H1 (cell line): ENCODE measurements at regions not wholly inside any gene's neighbourhood (a gene's known extent, or its start where the extent isn't known, plus 50 kb on each side); places are given as distances from the start of the nearest gene placed in this dataset.

ENCODE experiments used
- CTBP2 ChIP-seq: IDR thresholded peaks from 2 replicates; pipeline ENCODE4 v1.7.0; 2011; ENCODE audit warnings: borderline replicate concordance, mild to moderate bottlenecking, moderate library complexity, mixed read lengths, low read length; ENCODE audit not compliant: insufficient read depth, insufficient read length
- CTCF ChIP-seq, 3 experiments: IDR thresholded peaks; 1 replicate in 2 of 3; 2 replicates in 1 of 3; pipeline versions ENCODE4 v1.5.1 to v1.6.1; 2011; ENCODE audit warnings: low read length in 3 of 3, mild to moderate bottlenecking in 3 of 3, inconsistent platforms in 2 of 3, low read depth in 1 of 3, moderate library complexity in 1 of 3; ENCODE audit not compliant: insufficient read depth in 1 of 3; ENCODE audit errors: control extremely low read depth in 1 of 3
- GABPA ChIP-seq: IDR thresholded peaks from 2 replicates; pipeline ENCODE4 v1.6.1; 2011; ENCODE audit warnings: mild to moderate bottlenecking, low read length, moderate library complexity, borderline replicate concordance; ENCODE audit not compliant: insufficient read depth
- HDAC2 ChIP-seq, 2 experiments: fragments of 300-600 bp in 1 of 2; sonication (generic) in 1 of 2; IDR thresholded peaks; 2 replicates each; pipeline ENCODE4 v1.6.1; 2011 to 2012; ENCODE audit warnings: low read depth in 2 of 2, low read length in 2 of 2, mild to moderate bottlenecking in 2 of 2, moderate library complexity in 2 of 2, borderline replicate concordance in 1 of 2, inconsistent platforms in 1 of 2
- POLR2A ChIP-seq, 2 experiments: IDR thresholded peaks; 1 replicate in 1 of 2; 2 replicates in 1 of 2; pipeline ENCODE4 v1.6.1; 2011; ENCODE audit warnings: low read depth in 2 of 2, low read length in 2 of 2, mild to moderate bottlenecking in 2 of 2; ENCODE audit errors: control extremely low read depth in 1 of 2
- POLR2AphosphoS5 ChIP-seq: IDR thresholded peaks from 2 replicates; pipeline ENCODE4 v1.6.1; 2011; ENCODE audit warnings: low read depth, low read length
- RAD21 ChIP-seq, 2 experiments: IDR thresholded peaks in 1 of 2; conservative IDR thresholded peaks in 1 of 2; 2 replicates each; pipeline ENCODE4 v1.6.1; 2011; ENCODE audit warnings: low read depth in 2 of 2, low read length in 2 of 2, improper control_type of control experiment in 1 of 2, inconsistent platforms in 1 of 2, mild to moderate bottlenecking in 1 of 2, moderate library complexity in 1 of 2
- RFX5 ChIP-seq: IDR thresholded peaks from 2 replicates; pipeline ENCODE4 v1.6.1; 2011; ENCODE audit warnings: low read depth, low read length, improper control_type of control experiment, borderline replicate concordance
- RXRA ChIP-seq: IDR thresholded peaks from 2 replicates; pipeline ENCODE4 v1.6.1; 2011; ENCODE audit warnings: low read depth, mild to moderate bottlenecking, low read length, moderate library complexity; ENCODE audit not compliant: insufficient read depth
- SP2 ChIP-seq: IDR thresholded peaks from 2 replicates; pipeline ENCODE4 v1.6.1; 2012; ENCODE audit warnings: mild to moderate bottlenecking, low read length, inconsistent platforms
- TF ChIP-seq, protein P1 (sequence below): IDR thresholded peaks from 2 replicates; pipeline ENCODE4 v1.6.1; 2011; ENCODE audit warnings: low read length, improper control_type of control experiment

DNA sequence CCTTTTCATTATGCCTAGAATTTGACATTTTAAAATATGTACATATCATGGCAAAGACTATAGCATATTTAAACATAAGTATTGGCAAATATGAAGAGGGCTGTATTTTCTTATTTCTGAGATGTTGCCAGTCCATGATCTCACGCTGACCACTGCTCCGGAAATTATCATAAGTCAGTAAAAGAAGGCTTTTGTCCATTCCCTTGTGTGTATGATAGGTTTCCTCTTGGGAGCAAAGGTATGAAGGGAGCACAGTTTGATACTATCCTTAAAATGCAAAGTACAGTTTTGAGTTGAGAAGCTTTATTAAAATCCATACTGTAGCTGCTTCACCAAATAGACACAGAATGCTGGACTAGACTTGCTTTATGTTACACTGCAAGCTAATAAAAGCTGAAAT, 52.6 kb upstream of the AGA start:
- TF ChIP-seq GABPA (no peak), POLR2AphosphoS5 (no peak), RFX5 (no peak), RAD21 (IDR thresholded peaks at IDR 0.05 in 1 of 2, conservative IDR thresholded peaks at IDR 0.05 in 1 of 2; ENCODE audit: low read depth in 2 of 2, low read length in 2 of 2) (no peak), HDAC2 (IDR thresholded peaks at IDR 0.05; ENCODE audit: borderline replicate concordance in 1 of 2, low read depth in 2 of 2, low read length in 2 of 2) (no peak), CTBP2 (no peak), POLR2A (IDR thresholded peaks at IDR 0.05; ENCODE audit: control extremely low read depth in 1 of 2, low read depth in 2 of 2, low read length in 2 of 2) (no peak), CTCF (IDR thresholded peaks at IDR 0.05; ENCODE audit: control extremely low read depth in 1 of 3, insufficient read depth in 1 of 3, low read depth in 1 of 3, low read length in 3 of 3) (no peak), SP2 (no peak), RXRA (no peak)
- TF ChIP-seq, protein P1, sequence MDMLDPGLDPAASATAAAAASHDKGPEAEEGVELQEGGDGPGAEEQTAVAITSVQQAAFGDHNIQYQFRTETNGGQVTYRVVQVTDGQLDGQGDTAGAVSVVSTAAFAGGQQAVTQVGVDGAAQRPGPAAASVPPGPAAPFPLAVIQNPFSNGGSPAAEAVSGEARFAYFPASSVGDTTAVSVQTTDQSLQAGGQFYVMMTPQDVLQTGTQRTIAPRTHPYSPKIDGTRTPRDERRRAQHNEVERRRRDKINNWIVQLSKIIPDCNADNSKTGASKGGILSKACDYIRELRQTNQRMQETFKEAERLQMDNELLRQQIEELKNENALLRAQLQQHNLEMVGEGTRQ, result no peak
